Esophagus (tissue), 2 donors: ENCODE measurements at regions not wholly inside any gene's neighbourhood (a gene's known extent, or its start where the extent isn't known, plus 50 kb on each side); places are given as distances from the start of the nearest gene placed in this dataset.
"Not testable (repeated sequence)": the region's sequence is repeated elsewhere in the genome, so short reads cannot be mapped to it uniquely, and the experiment has no call there.

Source experiments
- H3K27ac ChIP-seq, 2 donors: one replicate each; pipeline ENCODE4 v1.5.1; 2013; ENCODE audit warnings: low read depth in 2 of 2, mild to moderate bottlenecking in 2 of 2, inconsistent platforms in 1 of 2, low read length in 1 of 2, moderate library complexity in 1 of 2
- H3K27me3 ChIP-seq, 2 donors: one replicate each; pipeline ENCODE4 v1.6.1; 2013; ENCODE audit warnings: low read length in 2 of 2, control low read depth in 1 of 2, mild to moderate bottlenecking in 1 of 2; ENCODE audit not compliant: insufficient read depth in 2 of 2, control insufficient read depth in 1 of 2
- H3K36me3 ChIP-seq, 2 donors: one replicate each; pipeline ENCODE4 v1.6.1; 2013; ENCODE audit warnings: low read length in 1 of 2; ENCODE audit not compliant: control insufficient read depth in 2 of 2, insufficient read depth in 2 of 2
- H3K4me1 ChIP-seq, 2 donors: one replicate each; pipeline ENCODE4 v1.6.1; 2013; ENCODE audit warnings: low read length in 1 of 2; ENCODE audit not compliant: control insufficient read depth in 2 of 2, insufficient read depth in 2 of 2
- H3K4me3 ChIP-seq, 2 donors: one replicate each; pipeline ENCODE4 v1.5.1; 2013; ENCODE audit warnings: low read length in 2 of 2, mild to moderate bottlenecking in 2 of 2, low read depth in 1 of 2, moderate library complexity in 1 of 2
- H3K9me3 ChIP-seq, 2 donors: one replicate each; pipeline ENCODE4 v1.6.1; 2013; ENCODE audit warnings: mild to moderate bottlenecking in 2 of 2, low read depth in 1 of 2, low read length in 1 of 2, moderate library complexity in 1 of 2; ENCODE audit not compliant: control insufficient read depth in 2 of 2, insufficient read depth in 1 of 2
- WGBS, 2 donors: extraction: QIAGEN DNeasy Blood & Tissue Kit; methylation state at CpG; one replicate each; pipeline ENCODE4 v1.1.7; 2013; 5-methylcytosine and 5-hydroxymethylcytosine counted together
- donor health status: healthy with polysubstance abuse.
- donor health status: Bipolar disorder and iron deficiency.

- H3K36me3 ChIP-seq = no peaks in the 10 kb centered on the region
- H3K9me3 ChIP-seq = peaks cover 0 to 2% of the 10 kb centered on the region in 2 donors
- H3K27ac ChIP-seq = no peak overlapping the region
- H3K4me3 ChIP-seq = no peak overlapping the region
- H3K27me3 ChIP-seq = no peaks in the 10 kb centered on the region
- 76 to 81% methylated on average over 20 to 23 of the region's 23 CpGs for WGBS, 2 donors
- no peaks in the 10 kb centered on the region for H3K4me1 ChIP-seq
Measured at GRCh38 chr20:29448806-29449470, 1808.5 kb upstream of the DEFB115 start.

GRCh38 chr20:29452186-29452585 is 1805.3 kb upstream of the DEFB115 start:
- no peaks in the 10 kb centered on the region for H3K4me1 ChIP-seq
- WGBS, 2 donors = 62 to 68% methylated on average over 8 of the region's 8 CpGs
- H3K27me3 ChIP-seq = no peaks in the 10 kb centered on the region

GRCh38 chr20:29456987-29457693 is 1800.3 kb upstream of the DEFB115 start:
- not testable (repeated sequence) for H3K9me3 ChIP-seq, H3K27ac ChIP-seq, H3K4me1 ChIP-seq, H3K4me3 ChIP-seq, H3K36me3 ChIP-seq, H3K27me3 ChIP-seq
- 49 to 50% methylated on average over 7 of the region's 7 CpGs for WGBS, 2 donors

More at GRCh38 chr20:29452186-29452585, 1805.3 kb upstream of the DEFB115 start:
- no peaks in the 10 kb centered on the region for H3K36me3 ChIP-seq
- no peak overlapping the region for H3K27ac ChIP-seq
- no peak overlapping the region for H3K4me3 ChIP-seq
- H3K9me3 ChIP-seq = peaks cover 0 to 2% of the 10 kb centered on the region in 2 donors

- Histone ChIP-seq H3K27me3 (no peaks in the 10 kb centered on the region), H3K9me3 (no peaks in the 10 kb centered on the region), H3K4me3 (no peak overlapping the region), H3K36me3 (no peaks in the 10 kb centered on the region), H3K4me1 (no peaks in the 10 kb centered on the region), H3K27ac (no peak overlapping the region)
- WGBS, 2 donors = 47 to 51% methylated on average over 3 of the region's 3 CpGs
Measured at GRCh38 chr20:29472606-29473005, 1784.9 kb upstream of the DEFB115 start.

GRCh38 chr20:29492840-29493239 is 1764.6 kb upstream of the DEFB115 start:
- not testable (repeated sequence) for H3K27me3 ChIP-seq, H3K9me3 ChIP-seq, H3K4me3 ChIP-seq, H3K36me3 ChIP-seq, H3K27ac ChIP-seq, H3K4me1 ChIP-seq
- 83 to 84% methylated on average over 4 of the region's 4 CpGs for WGBS, 2 donors

- 42 to 43% methylated on average over 25 to 26 of the region's 27 CpGs for WGBS, 2 donors
- H3K36me3 ChIP-seq, H3K9me3 ChIP-seq, H3K27ac ChIP-seq, H3K27me3 ChIP-seq, H3K4me1 ChIP-seq: not testable (repeated sequence)
- peak overlapping the region in 1 of 2 donors; percentile 26 for H3K4me3 ChIP-seq
Measured at GRCh38 chr20:29496767-29497166, 1760.7 kb upstream of the DEFB115 start.

- H3K36me3 ChIP-seq = no peaks in the 10 kb centered on the region
- peaks cover 3 to 4% of the 10 kb centered on the region in 2 donors for H3K9me3 ChIP-seq
- no peaks in the 10 kb centered on the region for H3K27me3 ChIP-seq
- H3K4me3 ChIP-seq = peak overlapping the region in 1 of 2 donors; percentile 26
- WGBS, 2 donors = 50 to 57% methylated on average over 39 of the region's 39 CpGs
- H3K4me1 ChIP-seq = no peaks in the 10 kb centered on the region
- H3K27ac ChIP-seq = no peak overlapping the region
Measured at GRCh38 chr20:29497261-29497671, 1760.2 kb upstream of the DEFB115 start.

GRCh38 chr20:29497684-29498083 is 1759.8 kb upstream of the DEFB115 start:
- not testable (repeated sequence) for H3K4me1 ChIP-seq, H3K27me3 ChIP-seq, H3K4me3 ChIP-seq, H3K9me3 ChIP-seq, H3K27ac ChIP-seq, H3K36me3 ChIP-seq
- WGBS, 2 donors = 60 to 65% methylated on average over 18 of the region's 18 CpGs

GRCh38 chr20:29500738-29501137 is 1756.7 kb upstream of the DEFB115 start:
- not testable (repeated sequence) for H3K27me3 ChIP-seq, H3K4me3 ChIP-seq, H3K4me1 ChIP-seq, H3K27ac ChIP-seq, H3K9me3 ChIP-seq, H3K36me3 ChIP-seq
- WGBS, 2 donors = 37 to 51% methylated on average over 3 of the region's 3 CpGs

GRCh38 chr20:29514634-29515033 is 1742.8 kb upstream of the DEFB115 start:
- not testable (repeated sequence) for H3K36me3 ChIP-seq, H3K4me1 ChIP-seq, H3K9me3 ChIP-seq, H3K4me3 ChIP-seq, H3K27ac ChIP-seq, H3K27me3 ChIP-seq
- 71 to 72% methylated on average over 13 of the region's 13 CpGs for WGBS, 2 donors
